ENCODE measurements at regions not wholly inside any gene's neighbourhood (a gene's known extent, or its start where the extent isn't known, plus 50 kb on each side); places are given as distances from the start of the nearest gene placed in this dataset.

DNA sequence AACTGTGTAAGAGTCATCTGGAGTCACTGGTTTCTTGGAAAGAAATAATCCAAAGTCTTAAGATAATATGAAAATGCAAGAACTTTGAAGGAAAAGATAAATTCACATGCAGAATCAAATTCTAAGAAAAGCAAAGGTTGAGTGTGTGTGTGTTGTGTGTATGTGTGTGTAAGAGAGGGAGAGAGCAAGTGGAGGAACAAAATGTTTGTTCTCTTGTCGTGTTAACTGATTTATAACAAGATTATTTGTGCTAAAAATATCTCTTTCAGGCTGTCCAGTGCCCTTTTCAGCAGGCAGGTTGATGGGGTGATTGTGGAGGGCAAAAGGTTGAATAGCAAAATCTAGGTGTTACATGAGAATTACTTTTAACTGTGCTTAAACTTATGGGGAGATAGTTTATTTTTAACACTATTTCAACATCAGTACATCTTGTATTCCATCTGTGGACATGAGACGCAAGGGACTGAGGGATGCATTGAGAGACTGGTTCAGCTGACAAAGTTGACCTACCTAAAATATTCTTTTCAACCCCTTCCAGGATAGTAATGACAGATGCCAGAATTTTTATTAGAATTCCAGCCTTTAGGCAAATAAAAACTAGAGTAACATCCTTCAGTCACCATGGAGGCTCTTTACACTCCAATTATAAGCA lies 342.4 kb upstream of the CD180 start:
- FAIRE-seq, result no peak

DNA sequence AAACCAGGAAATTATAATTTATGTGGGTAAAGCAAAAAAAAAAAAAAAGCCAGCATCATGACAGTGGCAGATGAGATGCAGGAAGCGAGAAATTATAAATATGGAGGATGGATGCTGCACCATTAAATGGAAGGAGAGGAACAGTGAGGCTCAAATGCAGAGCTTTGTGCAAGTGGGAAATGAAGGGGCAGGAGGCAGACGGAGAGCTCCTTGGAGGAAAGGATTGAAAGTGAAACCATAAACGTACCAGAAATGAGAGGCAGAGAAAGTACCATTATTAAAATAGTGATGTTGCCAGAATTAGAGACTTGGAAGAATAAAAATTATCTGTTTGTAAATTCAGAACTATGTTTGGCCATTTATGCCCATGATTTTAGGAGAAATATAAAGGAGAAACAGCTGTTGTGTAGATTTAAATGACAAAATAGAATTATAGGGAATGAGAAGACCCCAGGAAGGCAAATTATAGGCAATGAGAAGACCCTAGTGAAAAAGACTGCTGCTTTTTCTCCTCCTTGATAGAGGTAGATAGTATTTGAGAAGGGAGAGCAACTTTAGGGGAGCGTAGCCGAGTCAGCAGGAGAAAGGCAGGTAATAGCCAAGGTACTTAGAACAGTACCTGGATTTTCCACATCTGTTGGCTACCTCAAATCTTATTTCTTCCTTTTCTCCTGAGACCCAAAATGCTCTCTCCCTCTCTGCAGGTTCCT lies 341.0 kb upstream of the CD180 start:
- no peak for FAIRE-seq

DNA sequence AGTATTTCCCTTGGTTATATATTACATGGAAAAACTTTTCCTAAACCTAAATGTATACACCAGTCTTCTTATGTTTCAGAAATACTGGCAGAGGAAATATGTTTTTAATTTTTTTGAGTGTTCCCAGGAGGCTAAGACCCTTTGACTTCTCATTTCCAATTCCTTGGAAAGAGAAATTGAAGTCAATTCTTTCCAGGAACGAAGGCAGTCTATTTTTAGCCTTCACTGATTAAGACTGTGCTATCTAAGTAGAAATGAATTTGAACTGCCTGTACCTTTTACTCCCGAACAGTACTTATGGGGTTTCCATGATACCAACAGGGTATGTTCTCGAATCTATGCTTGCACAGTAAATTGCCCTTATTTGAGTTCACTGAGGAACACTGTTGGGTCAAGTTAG lies 340.3 kb upstream of the CD180 start:
- FAIRE-seq, result peak; percentile 88

DNA sequence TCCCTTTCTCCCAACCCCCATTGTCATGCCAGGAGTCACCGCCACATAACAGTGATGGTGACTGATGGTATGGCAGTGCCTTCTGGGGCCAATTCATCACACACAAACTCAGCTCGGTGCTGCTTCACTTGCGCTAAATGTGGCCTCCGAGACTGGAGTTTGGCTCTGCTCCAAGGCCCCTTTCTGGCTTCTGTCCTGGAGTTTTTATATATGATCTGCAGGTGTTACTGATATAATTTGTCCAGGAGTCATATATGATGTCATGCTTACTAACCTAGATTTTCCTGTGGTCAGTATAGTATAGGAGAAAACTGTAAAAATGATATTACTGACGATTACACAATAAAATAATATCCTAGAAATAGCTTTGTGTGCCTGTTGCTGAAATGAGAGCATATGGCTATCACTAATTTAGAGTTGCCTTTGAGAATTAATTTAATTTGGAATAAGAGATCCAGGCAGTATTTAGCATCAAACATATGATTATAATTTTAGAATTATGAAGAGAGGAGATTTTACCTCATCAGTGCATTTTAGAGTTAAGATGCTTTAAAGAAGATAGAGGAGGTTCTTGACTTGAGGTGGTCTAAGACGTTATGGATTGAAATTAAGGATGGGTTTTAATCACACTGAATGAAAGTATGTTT lies 334.1 kb upstream of the CD180 start:
- no peak for FAIRE-seq

DNA sequence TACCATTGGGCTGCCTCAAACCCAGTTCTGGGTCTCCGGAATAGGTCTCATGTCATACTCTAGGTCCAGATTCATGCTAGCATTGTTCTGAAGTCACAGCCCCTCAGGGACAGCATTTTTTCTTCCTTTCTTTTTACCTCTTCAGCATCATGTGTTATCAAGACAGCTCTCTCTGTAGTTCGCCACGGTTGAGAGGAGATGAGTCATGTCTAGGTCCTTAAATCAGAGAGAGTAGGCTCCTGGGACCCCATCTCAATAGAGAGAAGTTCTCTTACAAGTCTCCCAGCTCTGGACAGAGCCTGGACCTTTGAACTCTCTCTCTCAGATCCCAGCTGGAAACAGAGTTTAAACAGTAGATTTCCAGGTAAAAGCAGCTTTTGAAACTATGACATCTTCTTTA lies 332.4 kb upstream of the CD180 start:
- FAIRE-seq, result no peak

DNA sequence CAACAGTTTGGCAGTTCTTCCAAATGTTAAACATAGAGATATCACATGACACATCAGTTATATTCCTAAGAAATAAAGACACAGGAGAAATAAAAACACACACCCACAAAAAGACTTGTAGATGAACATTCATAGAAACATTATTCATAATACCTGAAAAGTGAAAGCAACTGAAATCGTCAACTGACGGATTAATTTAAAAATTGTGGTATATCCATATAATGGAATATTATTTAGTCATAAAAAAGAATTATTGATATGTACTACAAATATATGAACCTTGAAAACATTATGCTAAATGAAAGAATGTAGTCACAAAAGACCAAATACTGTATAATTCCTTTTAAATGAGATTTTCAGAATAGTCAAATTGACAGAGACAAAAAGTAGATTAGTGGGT lies 330.2 kb upstream of the CD180 start:
- no peak for FAIRE-seq

DNA sequence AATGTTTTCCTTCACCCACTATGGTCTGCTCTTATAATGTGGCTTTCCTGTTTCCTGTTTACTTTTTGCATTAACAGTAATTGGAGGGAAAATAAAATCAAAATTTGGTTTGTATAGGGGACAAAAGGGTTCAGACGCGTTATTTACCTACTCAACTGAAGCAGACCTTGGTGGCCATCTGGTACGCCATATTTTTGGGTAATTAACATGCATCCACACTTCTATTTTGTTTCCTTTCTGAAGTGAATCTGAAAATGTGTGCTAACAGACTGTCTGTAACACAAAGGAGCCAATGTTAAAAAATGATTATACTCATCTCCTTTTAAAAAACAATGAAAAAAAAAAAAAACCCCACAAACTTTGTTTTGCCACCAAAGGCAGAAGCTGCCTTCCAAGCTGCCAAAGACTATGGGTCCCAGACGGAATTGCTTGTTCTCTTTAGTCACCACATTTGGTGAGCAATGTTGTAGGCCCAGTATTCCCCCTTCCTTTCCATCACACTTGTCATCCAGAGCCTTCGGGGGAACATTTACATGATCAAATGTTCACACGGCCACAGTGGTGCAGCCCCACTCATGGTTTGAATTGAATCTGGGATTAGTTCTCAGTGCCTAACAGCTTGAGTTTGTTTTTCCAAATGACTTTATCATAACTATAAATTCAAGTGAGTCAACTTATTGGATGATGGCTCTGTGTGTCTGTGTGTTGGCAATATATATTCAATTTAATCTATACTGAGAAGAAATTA lies 323.7 kb upstream of the CD180 start:
- no peak for FAIRE-seq

DNA sequence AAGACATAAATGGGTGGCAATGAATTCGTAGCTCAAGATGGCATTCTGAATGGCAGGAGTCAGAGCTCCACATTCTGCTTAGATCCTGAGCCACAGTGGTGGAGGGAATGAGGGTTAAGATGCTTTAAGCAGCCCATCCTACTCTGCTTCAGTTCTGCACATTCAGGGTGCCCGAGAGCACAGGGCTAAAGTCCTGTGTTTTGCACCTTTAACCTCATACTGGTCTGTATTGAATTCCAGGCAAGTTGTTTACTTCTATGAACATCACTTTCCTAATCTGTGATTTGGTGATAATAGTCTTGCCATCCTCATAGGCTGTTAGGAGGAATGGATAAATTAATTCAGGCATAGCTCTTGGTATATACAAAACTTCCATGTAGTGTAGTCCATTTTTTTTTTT lies 321.6 kb upstream of the CD180 start:
- FAIRE-seq, result no peak

DNA sequence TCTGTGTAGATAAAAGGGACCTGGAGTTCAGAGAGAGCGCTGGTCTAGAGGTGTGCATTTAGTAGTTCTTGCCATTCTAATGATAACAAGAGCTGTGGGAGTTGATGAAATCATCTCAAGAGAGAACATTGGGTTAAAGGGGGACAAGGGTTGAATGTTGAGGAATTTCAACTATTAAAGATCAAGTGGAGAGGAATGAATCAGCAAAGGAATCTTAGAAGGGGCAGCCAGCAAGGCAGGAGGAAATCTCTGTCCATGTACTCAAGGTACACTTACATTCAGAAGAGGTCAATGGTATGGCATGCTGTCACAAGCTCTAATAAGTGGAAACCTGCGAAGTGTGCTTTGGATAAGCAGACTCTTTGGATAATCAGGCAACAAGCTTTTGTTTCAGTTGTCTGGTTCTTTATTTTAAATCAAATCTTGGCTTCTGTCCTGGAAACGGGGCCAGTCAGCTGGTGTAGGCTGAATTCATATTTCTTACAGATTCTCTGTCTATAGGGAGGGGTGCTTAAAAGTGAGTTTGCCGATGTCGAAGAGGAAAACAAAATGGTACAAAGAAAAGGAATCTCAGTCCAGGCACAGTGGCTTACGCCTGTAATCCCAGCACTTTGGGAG lies 320.5 kb upstream of the CD180 start:
- no peak for FAIRE-seq

DNA sequence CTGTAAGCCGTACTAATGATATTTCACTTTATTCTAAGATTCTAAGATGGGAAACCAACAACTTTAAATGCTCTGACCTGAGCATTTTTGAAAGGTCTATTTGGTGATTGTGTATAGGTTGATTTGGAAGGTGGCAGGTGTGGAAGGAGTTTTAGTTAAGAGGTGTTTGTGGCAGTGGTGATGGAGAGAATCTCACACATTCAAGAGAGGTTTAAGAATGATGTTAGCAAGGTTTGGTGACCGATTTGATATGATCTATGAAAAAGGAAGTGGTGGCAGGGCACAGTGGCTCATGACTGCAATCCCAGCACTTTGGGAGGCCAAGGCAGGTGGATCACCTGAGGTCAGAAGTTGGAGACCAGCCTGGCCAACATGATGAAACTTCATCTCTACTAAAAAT lies 319.2 kb upstream of the CD180 start:
- FAIRE-seq, result no peak

DNA sequence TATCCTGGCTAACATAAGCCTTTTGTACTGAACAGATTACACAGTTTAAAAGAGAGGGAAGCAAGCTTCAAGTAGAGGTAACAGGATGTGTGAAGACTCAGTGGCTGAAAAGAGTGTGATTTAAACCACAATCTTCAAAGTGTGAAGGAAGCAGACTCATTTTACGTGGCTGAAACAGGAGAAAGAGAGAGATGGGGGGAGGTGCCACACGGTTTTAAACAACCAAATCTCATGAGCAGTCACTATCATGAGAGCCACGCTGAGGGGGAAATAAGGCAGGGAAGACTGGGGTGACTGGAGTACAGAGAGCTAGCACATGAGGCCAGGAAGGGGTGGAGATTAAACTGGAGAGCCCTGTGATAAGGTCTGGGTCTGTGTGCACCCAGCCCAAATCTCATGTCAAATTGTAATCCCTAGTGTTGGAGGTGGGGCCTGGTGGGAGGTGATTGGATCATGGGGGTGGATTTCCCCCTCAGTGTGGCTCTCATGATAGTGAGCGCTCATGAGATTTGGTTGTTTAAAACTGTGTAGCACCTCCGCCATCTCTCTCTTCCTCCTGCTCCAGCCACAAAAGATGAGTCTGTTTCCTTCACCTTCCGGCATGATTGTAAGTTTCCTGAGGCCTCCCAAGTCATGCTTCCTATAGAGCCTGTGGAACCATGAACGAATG lies 318.6 kb upstream of the CD180 start:
- no peak for FAIRE-seq

DNA sequence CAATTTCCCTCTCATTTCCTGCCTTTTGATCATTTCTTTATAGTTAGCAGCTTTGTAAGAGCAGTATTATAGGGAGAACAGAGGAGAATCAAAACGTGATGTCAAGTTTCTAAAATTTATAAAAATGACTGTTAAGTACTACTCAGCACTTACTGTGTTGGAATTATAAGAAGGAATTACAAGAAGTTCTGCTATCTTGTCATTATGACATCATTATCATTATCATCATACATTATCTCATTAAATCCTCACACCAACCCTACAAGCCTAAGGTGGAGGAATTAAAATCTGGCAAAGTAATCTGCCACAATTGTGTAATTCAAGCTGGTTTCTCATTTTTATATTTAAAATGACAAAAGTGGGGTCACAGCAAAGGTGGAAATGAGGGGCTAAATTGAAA lies 316.2 kb upstream of the CD180 start:
- FAIRE-seq, result no peak

DNA sequence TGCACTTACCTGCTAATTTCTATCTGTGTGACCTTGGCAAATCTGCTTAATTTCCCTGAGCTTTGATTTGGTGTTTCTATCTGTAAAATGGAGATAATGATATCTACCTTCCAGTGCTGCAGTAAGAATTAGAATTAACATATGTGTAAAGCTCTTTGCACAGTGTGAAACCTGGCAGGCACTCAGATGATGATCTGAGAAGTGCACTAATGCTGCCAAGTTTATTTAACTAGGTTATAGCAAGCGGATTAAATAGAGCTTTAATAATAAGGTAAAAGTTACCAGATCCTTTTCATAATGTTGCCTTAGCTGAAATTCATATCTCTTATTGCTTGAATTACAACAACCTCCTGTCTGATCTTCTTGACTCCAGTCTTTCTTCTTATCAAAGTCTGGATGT lies 315.3 kb upstream of the CD180 start:
- no peak for FAIRE-seq

DNA sequence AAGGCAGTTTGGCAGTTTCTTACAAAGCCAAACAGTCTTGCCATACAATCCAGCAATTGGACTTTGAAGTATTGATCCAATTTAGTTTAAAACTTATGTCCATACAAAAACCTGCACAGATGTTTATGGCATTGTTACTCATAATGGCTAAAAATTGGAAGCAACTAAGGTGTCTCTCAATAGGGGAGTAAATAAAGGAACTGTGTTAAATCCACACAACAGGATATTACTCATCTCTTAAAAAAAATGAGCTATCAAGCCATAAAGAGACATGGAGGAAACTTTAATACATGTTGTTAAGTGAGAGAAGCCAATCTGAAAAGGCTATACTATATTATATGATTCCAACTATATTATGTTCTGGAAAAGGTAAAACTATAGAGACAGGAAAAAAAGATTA lies 313.6 kb upstream of the CD180 start:
- no peak for FAIRE-seq

DNA sequence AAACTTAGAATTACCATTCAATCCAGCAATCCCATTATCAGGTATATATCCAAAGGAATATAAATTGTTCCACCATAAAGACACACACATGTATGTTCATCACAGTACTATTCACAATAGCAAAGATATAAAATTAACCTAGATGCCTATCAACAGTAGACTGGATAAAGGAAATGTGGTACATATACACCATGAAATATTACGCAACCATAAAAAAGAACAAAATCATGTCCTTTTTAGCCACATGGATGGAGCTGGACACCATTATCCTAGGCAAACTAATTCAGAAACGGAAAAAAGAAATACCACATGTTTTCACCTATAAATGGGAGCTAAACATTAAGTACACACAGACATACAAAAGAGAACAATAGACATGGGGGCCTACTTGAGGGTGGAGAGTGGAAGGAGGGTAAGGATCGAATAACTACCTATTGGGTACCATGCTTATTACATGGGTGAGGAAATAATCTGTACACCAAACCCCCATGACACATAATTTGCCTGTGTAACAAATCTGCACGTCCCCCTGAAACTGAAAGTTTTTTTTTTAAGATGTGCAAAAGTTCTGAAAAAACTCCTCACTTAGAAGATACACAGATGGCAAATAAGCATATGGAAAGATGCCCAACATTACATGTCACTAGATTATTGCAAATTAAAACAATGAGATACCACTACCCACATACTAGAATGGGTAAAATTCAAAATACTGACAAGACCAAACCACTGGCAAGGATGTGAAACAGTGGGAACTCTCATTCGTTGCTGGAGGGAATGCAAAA lies 313.0 kb upstream of the CD180 start:
- no peak for FAIRE-seq

DNA sequence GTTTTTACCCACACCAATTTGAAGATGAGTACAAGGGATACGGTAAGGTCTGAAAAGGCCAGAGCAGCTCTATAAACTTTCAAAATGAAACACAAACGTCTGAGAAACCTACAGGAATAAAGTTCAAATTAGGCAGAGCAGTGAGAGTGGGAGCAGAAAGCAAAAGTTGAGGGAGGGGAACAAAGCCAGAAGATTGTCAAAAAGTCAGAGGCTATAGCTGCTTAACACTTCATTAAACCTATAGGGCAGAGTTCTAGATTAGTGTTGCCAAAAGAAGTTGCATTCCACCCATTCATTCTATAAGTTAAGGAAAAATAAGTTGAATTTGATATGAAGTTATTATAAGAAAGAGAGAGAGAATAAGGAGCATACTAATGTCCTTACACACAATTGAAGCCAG lies 309.6 kb upstream of the CD180 start:
- no peak for FAIRE-seq

DNA sequence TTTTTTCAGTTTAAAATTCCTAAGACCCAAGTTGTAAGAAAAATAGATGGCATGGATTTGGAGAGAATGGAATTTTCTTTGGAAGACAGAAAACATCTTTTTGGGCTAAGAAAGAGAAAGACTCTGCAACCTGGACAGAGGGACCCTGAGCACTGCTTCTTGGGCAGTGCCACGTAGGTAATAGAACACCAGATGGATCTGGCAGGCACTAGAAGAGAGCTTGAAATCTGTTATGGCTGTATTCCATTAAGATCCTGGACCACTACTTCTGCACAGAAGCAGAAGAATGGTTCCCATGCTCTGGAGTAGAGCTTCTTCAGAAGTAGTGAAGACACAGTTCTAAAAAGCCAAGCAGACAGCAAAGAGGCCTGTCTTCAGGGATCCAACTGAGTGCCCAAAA lies 306.4 kb upstream of the CD180 start:
- no peak for FAIRE-seq

DNA sequence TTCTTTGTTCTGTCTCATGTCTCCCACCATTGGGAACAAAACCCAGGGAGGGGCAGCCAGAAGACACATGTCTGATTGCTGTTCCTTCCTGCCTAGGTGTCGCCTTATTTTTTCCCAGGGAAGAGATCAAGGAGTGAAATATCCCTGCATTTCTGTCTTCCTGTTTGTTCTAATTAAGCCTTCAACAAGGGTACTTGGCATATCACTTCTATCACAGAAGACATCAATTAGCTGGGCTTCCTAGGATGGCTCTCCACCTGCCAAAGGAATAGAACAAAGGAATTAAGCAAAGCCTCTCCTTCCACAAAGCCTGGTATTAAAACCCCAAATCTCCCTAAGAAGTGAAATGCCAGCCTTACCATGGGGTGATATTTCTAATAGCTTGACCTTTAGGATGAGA lies 299.5 kb upstream of the CD180 start:
- no peak for FAIRE-seq

DNA sequence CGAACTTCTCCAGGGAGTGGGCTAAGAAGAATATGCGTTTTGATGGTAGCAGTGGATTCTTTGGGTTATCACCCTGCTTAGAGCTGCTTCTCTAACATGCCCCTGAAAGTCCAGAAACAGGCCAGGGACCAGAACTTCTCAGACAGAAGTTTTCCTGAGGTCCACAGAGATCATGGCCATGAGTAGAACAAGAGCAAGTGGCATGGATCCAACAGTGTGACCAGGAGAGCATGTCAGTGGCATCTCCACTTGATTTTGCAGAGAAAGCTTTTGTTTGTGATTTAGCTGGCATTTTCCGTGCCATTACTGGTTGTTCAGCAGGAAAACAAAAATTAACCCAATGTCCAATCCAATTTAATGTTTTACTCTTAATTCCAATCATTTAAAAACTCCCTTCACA lies 298.5 kb upstream of the CD180 start:
- no peak for FAIRE-seq

DNA sequence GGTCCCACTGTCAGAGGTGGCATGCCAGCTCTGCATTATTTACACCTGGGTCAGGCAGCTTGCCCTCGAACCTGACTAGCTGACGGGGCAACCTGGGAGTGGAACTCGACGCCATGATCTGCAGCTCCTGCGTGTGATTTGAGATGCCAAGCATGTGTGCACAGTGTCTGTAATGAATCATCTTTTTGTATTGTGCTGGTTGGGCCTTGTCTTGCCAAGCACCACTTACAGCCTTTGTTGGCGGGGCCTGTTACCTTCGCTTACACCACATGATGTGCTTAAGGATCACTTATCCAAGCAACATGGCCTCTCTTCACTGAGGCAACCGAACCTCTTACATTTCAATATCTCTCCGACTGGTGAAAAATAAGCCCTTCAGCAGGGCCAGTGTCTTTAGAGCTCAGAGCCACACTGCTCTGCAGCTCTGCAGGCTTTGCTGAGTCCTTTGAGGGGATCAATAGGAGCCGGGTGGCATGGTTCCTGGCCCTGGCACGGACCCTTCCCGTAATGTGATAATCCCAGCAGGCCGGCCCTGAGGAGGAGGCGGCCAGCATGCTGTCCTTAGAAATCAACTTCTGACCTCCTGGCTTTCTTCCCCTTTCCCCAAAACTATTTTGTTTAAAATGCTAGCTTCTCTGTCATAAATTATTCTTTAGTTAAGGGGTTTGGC lies 297.7 kb upstream of the CD180 start:
- FAIRE-seq, result no peak

DNA sequence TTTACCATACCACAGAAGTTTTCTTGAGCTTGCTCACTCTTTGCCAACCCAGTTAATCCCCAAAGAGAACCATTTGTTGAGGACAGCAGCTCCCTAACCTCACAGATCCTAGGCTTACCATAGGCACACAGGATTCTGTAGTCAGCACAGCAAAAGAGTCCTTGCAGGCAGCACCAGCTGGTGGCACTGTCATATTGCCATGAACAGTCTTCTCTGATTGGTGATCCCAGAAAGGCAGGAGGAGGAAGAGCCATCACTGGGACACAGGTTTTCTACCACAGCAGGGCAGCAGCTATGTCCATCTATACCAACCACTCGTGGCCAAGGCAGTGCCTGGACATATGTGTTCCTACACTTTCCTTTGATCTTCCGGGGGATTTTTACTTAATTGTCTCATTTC lies 297.1 kb upstream of the CD180 start:
- no peak for FAIRE-seq

Data from islet of Langerhans (tissue), 1 donor.